ENCODE measurements at regions not wholly inside any gene's neighbourhood (a gene's known extent, or its start where the extent isn't known, plus 50 kb on each side); places are given as distances from the start of the nearest gene placed in this dataset.

GRCh38 chrX:39022106-39022505 is 220.8 kb downstream of the MID1IP1 start:
- no peak for DNase-seq (ENCODE audit: extremely low read depth, low read depth)

GRCh38 chrX:39029221-39029620 is 228.0 kb downstream of the MID1IP1 start:
- no peak for TF ChIP-seq CTCF (IDR thresholded peaks at IDR 0.05; ENCODE audit: low read depth, low read length)

More at GRCh38 chrX:39022106-39022505, 220.8 kb downstream of the MID1IP1 start:
- TF ChIP-seq CTCF (IDR thresholded peaks at IDR 0.05; ENCODE audit: low read depth, low read length): no peak

GRCh38 chrX:39030636-39031035 is 229.4 kb downstream of the MID1IP1 start:
- TF ChIP-seq CTCF (IDR thresholded peaks at IDR 0.05; ENCODE audit: low read depth, low read length): no peak
- no peak for DNase-seq (ENCODE audit: extremely low read depth, low read depth)

More at GRCh38 chrX:39029221-39029620, 228.0 kb downstream of the MID1IP1 start:
- DNase-seq (ENCODE audit: extremely low read depth, low read depth): no peak

- DNase-seq (ENCODE audit: extremely low read depth, low read depth): no peak
- TF ChIP-seq CTCF (IDR thresholded peaks at IDR 0.05; ENCODE audit: low read depth, low read length): no peak
These were observed 238.6 kb downstream of the MID1IP1 start for GRCh38 chrX:39039890-39040289.

- no peak for TF ChIP-seq CTCF (IDR thresholded peaks at IDR 0.05; ENCODE audit: low read depth, low read length)
These were observed 242.7 kb downstream of the MID1IP1 start for GRCh38 chrX:39043838-39044550.

GRCh38 chrX:39047174-39047573 is 245.9 kb downstream of the MID1IP1 start:
- no peak for DNase-seq (ENCODE audit: extremely low read depth, low read depth)
- TF ChIP-seq CTCF (IDR thresholded peaks at IDR 0.05; ENCODE audit: low read depth, low read length): no peak

More at GRCh38 chrX:39043838-39044550, 242.7 kb downstream of the MID1IP1 start:
- DNase-seq (ENCODE audit: extremely low read depth, low read depth): no peak

GRCh38 chrX:39049975-39050374 is 248.7 kb downstream of the MID1IP1 start:
- TF ChIP-seq CTCF (IDR thresholded peaks at IDR 0.05; ENCODE audit: low read depth, low read length): no peak
- DNase-seq (ENCODE audit: extremely low read depth, low read depth): no peak

All from AG09319 (cell line).